Heart right ventricle (tissue), 16 donors: ENCODE measurements at regions not wholly inside any gene's neighbourhood (a gene's known extent, or its start where the extent isn't known, plus 50 kb on each side); places are given as distances from the start of the nearest gene placed in this dataset.

Experiments used
- ATAC-seq, 8 donors: fragments of 200-7000 bp; cut with Tn5 transposase; one replicate each; pipeline ENCODE4 v1.9.1; 2020; ENCODE audit warnings: mild to moderate bottlenecking in 8 of 8, moderate library complexity in 8 of 8, moderate number of reproducible peaks in 1 of 8
- DNase-seq, 2 donors: peaks; one replicate each; pipeline ENCODE4 v3.0.0-alpha.2; 2020
- H3K27ac ChIP-seq, 10 donors: fragments of 200-600 bp; sonication (generic) in 2 of 10; one replicate each; pipeline versions ENCODE4 v1.5.0 to v1.8.0; 2020 to 2022; ENCODE audit warnings: mild to moderate bottlenecking in 3 of 10
- H3K27me3 ChIP-seq, 7 donors: fragments of 200-600 bp; one replicate each; pipeline ENCODE4 v1.8.0; 2021 to 2022; ENCODE audit warnings: mild to moderate bottlenecking in 2 of 7
- H3K36me3 ChIP-seq, 9 donors: fragments of 200-600 bp; sonication (generic) in 1 of 9; one replicate each; pipeline versions ENCODE4 v1.5.0 to v1.8.0; 2020 to 2022; ENCODE audit warnings: mild to moderate bottlenecking in 2 of 9
- H3K4me1 ChIP-seq, 9 donors: fragments of 200-600 bp; sonication (generic) in 1 of 9; one replicate each; pipeline versions ENCODE4 v1.5.0 to v1.8.0; 2020 to 2022; ENCODE audit warnings: mild to moderate bottlenecking in 4 of 9
- H3K4me3 ChIP-seq, 10 donors: fragments of 200-600 bp; sonication (generic) in 2 of 10; one replicate each; pipeline versions ENCODE4 v1.5.0 to v1.8.0; 2020 to 2022; ENCODE audit warnings: mild to moderate bottlenecking in 7 of 10, moderate library complexity in 2 of 10
- H3K9me3 ChIP-seq, 11 donors: fragments of 200-600 bp in 10 of 11; sonication (generic) in 2 of 11; one replicate each; pipeline versions ENCODE4 v1.5.0 to v1.8.0; 2013 to 2022; ENCODE audit warnings: mild to moderate bottlenecking in 2 of 11, control low read depth in 1 of 11, moderate library complexity in 1 of 11
- CTCF ChIP-seq, 9 donors: fragments of 200-600 bp; sonication (generic) in 2 of 9; IDR thresholded peaks; one replicate each; pipeline versions ENCODE4 v1.5.0 to v1.8.0; 2021 to 2022; ENCODE audit warnings: antibody characterized with exemption in 9 of 9, mild to moderate bottlenecking in 5 of 9, moderate library complexity in 1 of 9
- WGBS, 2 donors: extraction: QIAGEN DNeasy Blood & Tissue Kit; methylation state at CpG; one replicate each; pipeline ENCODE4 v1.1.7; 2013; ENCODE audit warnings: inconsistent platforms in 1 of 2; 5-methylcytosine and 5-hydroxymethylcytosine counted together
- intact Hi-C, 10 donors: fragments of 100-400 bp; cut with DNase I; formaldehyde crosslinking; loops; one replicate each; pipeline versions ENCODE4 v1.11.1 to v1.14.2; 2022
- donor health status: Arrhythmogenic right ventricular cardiomyopathy.
- donor health status: ischemic (EF 13 %, LVEDD 7.1; RV severe dilation, severe dysfunction).
- donor health status: healthy with polysubstance abuse.
- donor health status: DM: no; HTN: yes; CAD: no.
- donor health status: DM: no; HTN: no; CAD: no.
- donor health status: ischemic (EF 25% LVEDD 6.9; RV normal size, moderate dysfunction).
- donor health status: ischemic (EF 25% LVEDD 5.7; RV mildly dilated, moderate dysfunction).
- donor health status: healthy.
- donor health status: DM: yes; HTN: yes; CAD: no.
- donor health status: Ischemic cardiomyopathy.
- donor health status: ischemic (EF 35%, LVEDD 5.7; RV mildly dilated, moderate dysfunction).
- donor health status: nonischemic (EF 11% LVEDD 7.7; RV severe dilation, severe dysfunction).
- donor health status: DM: yes; HTN: yes; CAD: no.
- donor health status: PGD.
- donor health status: ischemic (EF 29% LVEDD 5.4; RV normal size, mild dysfunction).
- donor health status: nonischemic (EF 23%, LVEDD 6.1; RV moderate dilation, normal function).

DNA sequence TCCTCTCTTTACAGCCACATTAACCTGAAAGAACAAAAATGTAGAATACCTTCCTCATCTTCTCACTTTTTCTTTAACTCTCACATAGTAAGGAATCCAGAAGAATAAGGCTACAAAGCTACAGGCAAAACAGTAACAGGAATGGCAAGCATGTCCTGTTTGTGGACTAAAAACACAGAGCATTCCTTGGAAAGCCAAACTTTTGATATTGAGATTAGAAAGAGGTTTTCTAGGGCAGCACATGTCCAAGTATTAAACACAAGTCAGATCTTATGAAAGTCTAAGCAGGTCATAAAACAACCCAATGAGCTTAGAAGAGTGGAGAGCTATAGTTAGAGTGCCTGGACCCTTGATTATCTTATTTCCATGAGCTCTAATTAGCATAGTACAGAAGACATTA lies 58.2 kb upstream of the FAM9C start:
- no peak for DNase-seq
- Histone ChIP-seq H3K36me3 (no peaks in the 10 kb centered on the region), H3K4me1 (peaks cover 0 to 47% (median 27%) of the 10 kb centered on the region in 9 donors), H3K27me3 (peaks cover 0 to 39% (median 0%) of the 10 kb centered on the region in 7 donors), H3K9me3 (no peaks in the 10 kb centered on the region), H3K27ac (peak overlapping the region in 9 of 10 donors; percentile 7 to 80 (median 66)), H3K4me3 (no peak overlapping the region)
- no peak for ATAC-seq
- intact Hi-C loops: loop anchor here in 5 of 10 donors (5.0 to 10.0 kb wide), 6 partner anchors 65 to 372 kb away; partner anchors contain the start of gene TMSB4X (in 2 of the 5)
- no peak for TF ChIP-seq CTCF (IDR thresholded peaks at IDR 0.05)

DNA sequence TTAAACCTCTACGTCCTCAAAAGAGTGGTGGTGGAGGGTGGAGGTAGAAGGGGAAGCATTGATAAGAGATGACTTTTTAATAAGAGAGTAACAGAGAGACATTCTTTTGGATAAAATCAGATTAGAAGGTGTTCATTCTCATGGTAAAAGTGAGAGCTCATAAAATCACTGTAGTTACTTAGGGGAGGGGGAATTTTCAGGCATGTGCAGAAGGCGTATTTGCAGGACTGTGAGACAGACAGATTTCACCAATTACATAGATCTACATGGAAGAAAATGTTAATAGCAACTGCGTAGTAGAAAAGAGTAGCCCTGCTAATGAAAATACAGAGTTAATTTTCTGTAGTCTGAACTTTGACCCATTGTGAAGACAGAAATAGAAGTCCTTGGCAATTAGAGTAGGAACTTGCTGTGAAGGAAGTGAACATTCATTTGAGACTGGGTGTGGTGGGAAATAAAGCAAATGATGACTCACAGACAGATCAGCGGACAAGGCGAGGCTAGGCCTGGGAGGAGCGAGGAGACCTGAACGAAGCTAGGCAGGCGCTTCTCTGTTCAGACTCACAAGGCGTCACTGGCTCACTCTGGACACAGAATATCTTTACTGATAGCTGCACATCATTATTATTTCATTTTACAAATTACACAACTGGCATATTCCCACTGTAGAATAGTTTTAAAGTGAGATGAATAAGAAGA lies 57.2 kb upstream of the FAM9C start:
- peak overlapping the region; percentile 32 to 80 (median 66) for H3K27ac ChIP-seq
- peaks cover 0 to 47% (median 27%) of the 10 kb centered on the region in 9 donors for H3K4me1 ChIP-seq
- no peak overlapping the region for H3K4me3 ChIP-seq
- H3K36me3 ChIP-seq: no peaks in the 10 kb centered on the region
- peaks cover 0 to 44% (median 0%) of the 10 kb centered on the region in 7 donors for H3K27me3 ChIP-seq
- no peak for TF ChIP-seq CTCF (IDR thresholded peaks at IDR 0.05)
- DNase-seq (peak; percentile 42 to 81), ATAC-seq (peak; percentile 93 to 99 (median 98))
- intact Hi-C loops: loop anchor here in 5 of 10 donors (5.0 to 10.0 kb wide), 6 partner anchors 66 to 373 kb away; partner anchors contain the start of gene TMSB4X (in 2 of the 5)
- no peaks in the 10 kb centered on the region for H3K9me3 ChIP-seq
- WGBS, 2 donors: 26 to 36% methylated on average over 9 of the region's 9 CpGs

DNA sequence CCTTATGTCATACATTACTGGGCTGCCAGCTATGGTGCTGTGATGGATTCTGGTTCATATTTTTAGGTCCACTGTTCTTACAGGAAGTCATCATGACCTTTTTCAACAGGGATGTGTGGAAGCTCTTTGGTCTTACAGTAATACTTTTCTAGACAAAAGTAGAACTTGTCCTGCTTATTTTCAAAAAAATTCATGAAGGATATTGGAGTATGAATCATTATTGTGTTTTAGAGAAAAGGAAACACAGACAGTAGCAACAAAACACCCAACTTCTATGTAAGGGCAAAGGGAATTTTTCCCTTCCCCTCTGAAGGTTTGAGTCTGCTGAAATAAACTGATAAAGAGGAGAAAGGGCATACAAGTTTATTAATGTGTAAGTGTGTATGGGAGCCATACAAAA lies 54.7 kb upstream of the FAM9C start:
- peak in 3 of 8 donors; percentile 23 to 32 (median 31) for ATAC-seq
- H3K36me3 ChIP-seq: no peaks in the 10 kb centered on the region
- TF ChIP-seq CTCF (IDR thresholded peaks at IDR 0.05): no peak
- H3K4me1 ChIP-seq: peaks cover 0 to 57% (median 27%) of the 10 kb centered on the region in 9 donors
- no peak overlapping the region for H3K4me3 ChIP-seq
- H3K27ac ChIP-seq: peak overlapping the region in 6 of 10 donors; percentile 45 to 80 (median 62)
- H3K27me3 ChIP-seq: peaks cover 0 to 41% (median 0%) of the 10 kb centered on the region in 7 donors
- H3K9me3 ChIP-seq: no peaks in the 10 kb centered on the region
- intact Hi-C loops: loop anchor here in 1 of 10 donors (10.0 kb wide), 1 partner anchor 124 kb away; the partner anchor contains the start of gene TMSB4X
- no peak for DNase-seq

DNA sequence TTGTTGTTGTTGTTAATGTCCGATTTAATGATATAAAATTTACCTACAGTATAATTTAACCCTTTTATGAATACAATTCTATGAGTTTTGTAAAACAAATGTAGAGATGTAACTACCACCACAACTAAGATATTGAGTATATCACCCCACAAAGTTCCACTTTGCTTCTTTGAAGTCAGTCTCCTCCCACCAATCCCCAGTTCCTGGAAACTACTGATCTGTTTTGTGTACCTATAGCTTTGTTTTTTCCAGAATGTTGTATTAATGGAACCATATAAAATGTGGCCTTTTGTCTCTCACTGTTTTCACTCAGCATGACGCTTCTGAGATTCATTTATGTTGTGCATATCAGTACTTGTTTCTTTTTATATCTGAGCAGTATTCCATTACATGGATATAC lies 52.3 kb upstream of the FAM9C start:
- no peak for DNase-seq
- no peak overlapping the region for H3K27ac ChIP-seq
- no peak for ATAC-seq
- intact Hi-C loops: loop anchor here in 1 of 10 donors (10.0 kb wide), 1 partner anchor 122 kb away; the partner anchor contains the start of gene TMSB4X
- no peak for TF ChIP-seq CTCF (IDR thresholded peaks at IDR 0.05)
- WGBS, 2 donors: 88 to 94% methylated on average over 2 of the region's 2 CpGs
- H3K9me3 ChIP-seq: no peaks in the 10 kb centered on the region
- H3K4me1 ChIP-seq: peaks cover 0 to 56% (median 20%) of the 10 kb centered on the region in 9 donors
- no peak overlapping the region for H3K4me3 ChIP-seq
- H3K36me3 ChIP-seq: no peaks in the 10 kb centered on the region
- peaks cover 0 to 37% (median 0%) of the 10 kb centered on the region in 7 donors for H3K27me3 ChIP-seq
